GM21576 (cell line): ENCODE measurements at regions not wholly inside any gene's neighbourhood (a gene's known extent, or its start where the extent isn't known, plus 50 kb on each side); places are given as distances from the start of the nearest gene placed in this dataset.

Experiments used
- ATAC-seq: cut with Tn5 transposase; IDR thresholded peaks from one replicate; pipeline ENCODE4 v1.9.1; 2021; ENCODE audit warnings: mild to moderate bottlenecking, moderate library complexity; ENCODE audit not compliant: unreplicated experiment

DNA sequence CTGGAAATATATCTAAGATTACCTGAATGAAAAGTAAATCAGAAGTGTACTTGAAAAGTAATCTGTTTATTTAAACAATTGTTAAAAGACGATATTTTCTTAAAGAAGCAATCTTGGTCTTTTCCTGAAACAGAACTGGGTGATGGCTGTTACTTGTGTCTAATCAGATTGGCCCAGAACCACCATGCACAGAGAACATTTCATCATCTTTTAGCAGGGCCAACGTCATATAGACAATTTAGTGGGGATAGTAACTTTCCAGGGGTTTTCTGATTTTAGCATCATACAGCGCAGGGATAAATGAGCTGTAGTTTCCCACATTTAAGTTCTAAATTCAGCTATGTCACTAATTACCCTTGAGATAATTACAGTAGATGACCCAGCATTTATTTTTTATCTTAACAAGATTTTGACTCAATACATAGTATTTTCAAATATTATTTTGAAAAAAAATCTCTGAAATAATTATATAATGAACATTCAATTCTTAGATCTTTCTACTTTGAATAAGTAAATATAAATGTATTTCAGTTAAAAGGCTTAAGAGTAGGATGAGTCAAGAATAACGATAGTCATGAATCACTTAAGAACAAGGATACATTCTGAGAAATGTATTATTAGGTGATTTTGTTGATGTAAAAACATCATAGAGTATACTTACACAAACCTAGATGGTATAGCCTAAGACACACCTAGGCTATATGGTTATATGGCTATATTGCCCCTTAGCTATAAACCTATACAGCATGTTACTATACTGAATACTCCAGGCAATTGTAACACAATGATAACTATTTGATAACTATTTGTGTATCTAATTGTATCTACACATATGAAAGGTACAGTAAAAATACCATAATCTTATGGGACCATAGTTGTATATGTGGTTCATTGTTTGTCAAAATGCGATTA is 103.8 kb upstream of the MME start:
- no peak for ATAC-seq

DNA sequence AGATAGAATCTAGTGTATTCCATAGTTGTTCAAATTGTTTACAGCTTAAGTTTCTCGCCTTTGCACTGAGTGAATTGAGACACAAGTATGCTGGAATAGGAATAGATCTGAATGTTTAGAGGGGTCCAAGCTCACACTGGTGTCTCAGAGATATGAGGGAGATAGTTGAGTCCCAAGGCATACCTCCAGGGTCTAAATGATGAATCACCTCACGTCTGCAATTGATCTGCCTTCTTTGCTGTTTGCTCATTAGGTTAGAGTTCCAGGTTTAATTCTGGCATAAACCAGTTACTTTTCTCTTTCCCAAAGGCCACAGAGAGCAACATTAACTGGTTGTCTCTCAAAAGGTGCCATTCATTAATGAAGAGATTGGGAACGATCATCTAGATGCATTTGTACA is 106.3 kb upstream of the MME start:
- no peak for ATAC-seq

DNA sequence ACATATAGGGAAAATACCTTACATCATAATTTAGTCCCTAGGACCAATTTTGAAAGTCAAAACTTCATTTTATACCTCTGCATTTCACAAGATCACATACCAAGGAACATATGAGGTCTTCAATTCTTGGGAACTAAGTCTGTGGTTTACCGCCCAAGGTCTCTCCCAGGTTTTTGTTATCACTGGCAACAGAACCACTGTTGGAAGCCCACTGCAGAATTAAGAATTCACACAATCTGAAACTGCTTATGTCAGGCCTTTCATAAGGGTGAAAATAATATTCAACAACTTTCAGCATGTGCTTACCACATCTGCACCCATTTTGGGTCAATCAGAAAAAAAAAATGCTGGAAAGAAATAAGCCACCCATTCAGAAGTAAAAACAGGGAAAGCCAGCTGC is 107.2 kb upstream of the MME start:
- ATAC-seq, result no peak

DNA sequence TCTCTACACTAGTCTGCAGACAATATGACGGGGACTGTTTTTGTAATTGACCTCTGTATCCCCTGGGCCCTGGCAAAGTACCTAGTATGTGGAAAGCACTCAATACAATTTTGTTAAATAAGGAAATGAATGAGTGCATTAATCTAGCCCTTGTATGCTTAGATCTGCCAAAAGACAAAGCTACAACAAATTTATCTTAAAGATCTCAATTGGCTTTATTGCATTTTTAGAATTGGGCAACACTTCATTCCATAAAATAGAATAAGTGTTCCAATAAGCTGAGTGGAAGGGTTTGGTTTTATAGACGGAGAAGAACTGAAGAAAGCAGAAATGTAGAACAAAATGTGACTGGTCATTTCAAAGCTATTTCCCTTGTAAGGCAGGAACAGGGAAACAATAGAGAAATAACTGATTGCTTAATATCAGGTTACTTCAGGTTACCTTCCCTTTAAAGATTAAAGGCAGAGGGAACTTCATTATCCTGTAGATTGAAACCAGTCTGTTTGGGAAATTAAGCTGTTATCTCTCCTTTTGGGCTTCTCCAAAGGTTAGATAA is 108.3 kb upstream of the MME start:
- ATAC-seq, result no peak

DNA sequence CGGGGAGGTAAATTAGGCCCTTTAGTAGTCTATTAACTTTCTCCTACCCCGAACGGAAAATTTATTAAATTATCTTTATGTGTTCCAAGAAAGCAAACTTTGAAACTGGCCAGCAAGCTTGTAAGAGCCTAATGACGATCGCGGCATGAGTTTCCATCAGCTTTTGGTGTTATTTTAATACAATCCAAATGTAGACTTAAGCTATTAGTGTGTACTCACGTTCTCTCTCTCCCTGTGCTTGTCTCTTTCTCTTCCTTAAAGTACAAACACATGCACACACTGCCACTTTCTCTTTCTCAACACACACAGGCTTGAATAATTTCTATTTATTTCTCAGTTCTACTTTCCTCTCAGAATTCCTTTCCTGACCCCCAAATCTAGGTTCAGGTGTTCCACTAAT is 108.8 kb upstream of the MME start:
- ATAC-seq, result no peak

DNA sequence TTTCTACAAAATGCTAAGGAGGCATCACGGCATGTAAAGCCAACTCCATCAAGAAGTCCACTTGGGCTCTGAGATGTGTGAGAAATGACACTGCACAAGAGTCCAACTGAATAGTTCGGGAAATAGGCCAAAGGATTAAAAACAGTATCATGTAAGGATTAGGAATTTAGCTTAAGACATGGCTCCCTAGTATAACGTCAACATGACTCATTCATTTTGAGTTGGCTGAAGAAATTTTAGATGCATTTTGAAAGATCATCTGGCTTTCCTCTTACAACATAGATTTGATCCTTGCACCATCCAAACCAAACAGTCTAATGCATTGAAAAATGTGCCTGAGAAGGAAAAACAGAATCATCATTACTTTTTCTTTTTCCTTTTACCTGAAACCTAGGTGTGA is 109.3 kb upstream of the MME start:
- ATAC-seq, result no peak

DNA sequence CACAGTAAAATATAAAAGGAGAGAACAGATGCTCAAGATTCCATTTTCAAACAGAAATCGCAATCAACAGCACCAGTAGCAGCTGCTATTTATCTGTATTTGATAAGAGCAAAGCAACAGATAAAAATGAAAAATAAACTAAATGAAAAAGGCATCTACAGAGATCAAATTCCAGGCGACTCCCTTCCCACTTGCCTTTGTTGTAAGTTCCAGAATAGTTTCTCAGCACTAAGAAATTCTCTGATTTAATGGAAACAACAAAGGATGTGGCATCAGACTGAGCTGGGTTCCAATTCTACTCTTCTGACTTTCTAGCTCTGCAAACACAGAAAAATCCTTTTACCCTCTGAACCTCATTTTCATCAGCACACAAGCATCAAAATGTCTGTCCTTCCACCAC is 110.8 kb upstream of the MME start:
- no peak for ATAC-seq

DNA sequence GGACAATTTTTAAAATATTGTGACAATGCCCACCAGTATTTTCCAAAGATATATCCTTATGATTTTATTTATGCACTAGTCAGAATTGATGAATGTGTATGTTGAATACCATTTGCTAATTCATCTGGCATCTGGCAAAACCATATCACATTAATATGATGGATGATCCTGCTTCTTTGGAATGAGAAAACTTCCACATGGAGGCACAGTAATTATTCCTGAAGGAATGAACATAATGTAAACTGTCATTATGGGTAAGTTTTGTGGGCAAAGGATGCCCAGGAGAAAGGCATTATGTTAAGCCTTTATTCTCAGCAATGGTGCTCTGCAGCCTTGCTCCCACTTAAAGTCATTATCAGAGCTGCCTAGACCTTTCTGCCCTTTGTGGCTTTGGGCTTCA is 113.0 kb upstream of the MME start:
- no peak for ATAC-seq

DNA sequence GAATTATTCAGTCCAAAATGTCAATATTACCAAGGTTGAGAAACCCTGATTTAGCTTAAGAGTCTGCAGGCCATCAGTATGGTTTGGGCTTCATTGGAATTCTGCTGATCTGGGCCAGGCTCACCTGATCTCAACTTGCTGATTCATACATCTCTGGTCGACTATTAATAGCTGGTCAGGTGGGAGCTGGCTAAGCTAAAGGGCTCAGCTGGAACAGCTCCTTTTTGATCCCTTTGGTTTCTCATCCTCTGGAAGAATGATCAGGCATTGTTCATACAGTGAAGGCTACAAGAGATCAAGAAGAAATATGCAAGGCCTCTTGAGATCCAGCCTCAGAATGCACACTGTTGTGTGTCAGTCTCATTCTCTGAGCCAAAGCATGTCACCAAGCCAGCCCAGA is 123.3 kb upstream of the MME start:
- ATAC-seq, result no peak

DNA sequence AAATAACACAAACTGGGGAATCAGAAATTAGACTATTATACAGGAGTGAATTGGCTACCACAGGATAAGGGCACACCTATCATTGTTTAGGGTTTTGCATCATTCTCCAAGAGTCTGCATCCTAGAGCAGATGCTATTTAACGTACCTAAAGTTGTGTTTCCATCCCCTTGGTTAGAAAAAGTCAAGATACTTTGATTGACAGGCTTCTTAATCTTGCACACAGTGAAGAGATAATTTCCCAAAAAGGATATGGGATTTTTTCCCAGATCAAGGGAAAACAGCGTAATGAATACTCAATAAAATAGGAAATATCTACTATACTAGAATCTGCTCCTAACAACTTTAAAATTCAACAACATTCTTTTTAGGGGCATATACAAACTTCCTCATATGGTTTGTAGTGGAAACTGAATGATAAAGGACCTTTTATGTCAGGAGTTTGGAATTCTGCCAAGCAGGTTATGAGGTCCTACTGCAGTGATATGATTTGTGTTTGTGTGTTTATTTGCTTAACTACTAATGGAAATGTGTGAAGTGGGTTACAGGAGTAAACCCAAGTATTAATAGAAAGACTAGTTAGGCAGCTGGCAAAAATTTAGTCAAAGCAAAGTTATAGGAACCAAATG is 124.1 kb upstream of the MME start:
- ATAC-seq, result no peak

DNA sequence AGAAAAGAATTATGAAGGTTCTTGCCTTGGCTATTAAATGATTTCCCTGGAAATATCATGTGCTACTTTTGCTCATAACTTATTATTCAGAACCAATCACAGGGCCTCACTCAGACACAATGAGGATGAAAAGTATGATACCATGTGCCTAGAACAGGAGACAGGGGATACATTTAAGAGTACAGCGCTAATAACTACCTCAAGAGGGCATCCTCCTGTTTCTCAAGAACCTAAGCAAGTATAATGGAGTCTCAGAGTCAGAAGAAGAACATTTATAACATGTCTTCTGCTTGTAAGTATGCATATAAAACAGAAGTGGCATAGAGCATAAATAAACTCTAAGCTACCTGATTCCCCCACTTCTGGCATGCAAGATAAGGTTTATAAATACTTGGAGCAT is 125.4 kb upstream of the MME start:
- ATAC-seq, result no peak

DNA sequence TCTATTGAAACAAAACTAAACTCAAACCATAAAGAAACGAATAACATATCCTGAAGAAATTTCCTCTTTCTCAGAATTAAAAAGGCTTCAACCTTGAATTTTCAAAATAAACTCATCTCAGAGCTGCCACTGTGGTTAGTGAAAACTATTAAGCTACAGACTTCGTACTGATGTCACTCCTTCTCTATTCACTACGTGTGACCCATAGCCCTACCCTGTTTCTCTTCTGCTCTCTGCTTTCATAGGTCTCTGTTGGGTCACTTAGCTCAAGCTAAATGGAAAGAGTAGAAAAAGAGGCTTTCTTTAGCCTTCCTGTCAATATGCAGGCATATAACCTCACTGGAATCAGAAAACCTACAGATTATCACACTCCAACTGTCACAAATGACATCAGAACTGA is 126.6 kb upstream of the MME start:
- no peak for ATAC-seq

DNA sequence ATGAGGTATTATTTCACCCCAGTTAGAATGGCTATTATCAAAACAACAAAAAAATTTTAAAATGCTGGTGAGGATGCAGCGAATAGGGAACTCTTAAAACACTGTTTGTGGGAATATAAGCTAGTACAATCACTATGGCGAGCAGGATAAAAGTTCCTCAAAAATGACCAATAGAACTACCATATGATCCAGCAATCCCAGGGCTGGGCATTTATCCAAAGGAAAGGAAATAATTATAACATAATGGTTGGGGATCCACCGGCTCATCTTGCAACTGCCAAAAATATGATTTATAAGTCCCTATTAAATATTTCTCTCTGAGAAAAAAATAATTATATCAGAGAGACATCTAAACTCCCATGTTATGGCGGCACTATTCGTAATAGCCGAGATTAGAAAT is 127.6 kb upstream of the MME start:
- no peak for ATAC-seq

DNA sequence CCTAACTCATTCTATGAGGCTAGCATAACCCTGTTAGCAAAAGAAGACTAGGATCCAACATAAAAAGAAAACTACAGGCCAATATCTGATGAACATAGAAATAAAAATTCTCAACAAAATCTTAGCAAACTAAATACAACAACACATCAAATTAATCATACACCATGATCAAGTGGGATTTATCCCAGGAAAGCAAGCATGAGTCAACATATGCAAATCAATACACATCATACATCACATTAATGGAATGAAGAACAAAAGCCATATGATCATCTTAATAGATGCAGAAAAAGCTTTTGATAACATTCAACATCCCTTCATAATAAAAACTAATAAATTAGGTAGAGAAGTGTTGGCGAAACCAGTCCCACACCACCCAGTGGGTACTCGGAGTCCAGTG is 136.1 kb upstream of the MME start:
- no peak for ATAC-seq

DNA sequence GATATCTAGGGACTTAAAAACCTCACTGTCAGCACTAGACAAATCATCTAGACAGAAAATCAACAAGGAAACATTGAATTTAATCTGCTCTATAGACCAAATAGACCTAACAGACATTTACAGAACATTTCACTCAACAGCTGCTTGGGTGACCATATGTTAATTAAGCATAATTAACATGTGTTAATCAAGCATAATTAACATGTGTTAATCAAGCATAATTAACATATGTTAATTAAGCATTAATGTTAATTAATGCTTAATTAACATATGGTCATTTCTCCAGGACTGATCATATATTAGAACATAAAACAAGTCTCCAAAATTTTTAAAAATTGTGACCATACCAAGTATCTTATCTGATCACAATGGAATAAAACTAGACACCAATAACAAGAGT is 137.3 kb upstream of the MME start:
- ATAC-seq, result no peak

DNA sequence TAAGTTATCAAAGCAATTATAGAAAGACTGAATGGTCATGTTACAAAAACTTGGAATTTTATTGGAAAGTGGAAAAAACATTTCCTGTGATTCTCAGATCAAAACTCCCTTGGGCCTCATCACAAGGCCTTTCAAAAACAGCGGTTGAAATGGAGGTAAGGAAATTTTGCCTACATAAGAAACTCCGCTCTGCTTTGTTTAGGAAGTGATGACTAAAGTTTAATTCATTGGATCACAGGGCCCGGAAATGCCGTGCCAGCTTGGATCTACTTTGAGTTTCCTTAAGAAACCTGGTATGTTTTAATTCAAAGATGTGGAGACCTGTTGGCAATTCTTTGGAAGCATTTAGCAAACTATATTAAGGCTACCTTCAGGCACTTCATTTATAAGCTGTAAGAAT is 143.9 kb upstream of the MME start:
- ATAC-seq, result no peak

DNA sequence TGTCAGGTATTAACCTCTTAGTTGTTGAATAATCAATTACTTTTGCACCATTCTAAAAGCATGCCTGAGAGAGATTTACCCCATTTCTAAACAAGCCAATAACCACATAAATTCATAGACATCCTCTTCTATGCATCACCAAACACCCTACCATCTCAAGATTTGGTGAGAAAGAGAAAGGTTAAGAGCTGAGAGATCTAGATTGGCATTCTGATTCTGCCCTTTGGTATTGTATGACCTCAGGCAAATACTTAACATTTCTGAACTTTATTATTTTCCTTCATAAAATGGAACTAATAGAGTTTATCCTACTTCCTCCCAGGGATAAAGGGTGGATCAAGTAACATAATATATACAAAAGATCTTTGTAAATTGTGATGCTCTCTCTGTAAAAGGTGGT is 146.5 kb upstream of the MME start:
- no peak for ATAC-seq

DNA sequence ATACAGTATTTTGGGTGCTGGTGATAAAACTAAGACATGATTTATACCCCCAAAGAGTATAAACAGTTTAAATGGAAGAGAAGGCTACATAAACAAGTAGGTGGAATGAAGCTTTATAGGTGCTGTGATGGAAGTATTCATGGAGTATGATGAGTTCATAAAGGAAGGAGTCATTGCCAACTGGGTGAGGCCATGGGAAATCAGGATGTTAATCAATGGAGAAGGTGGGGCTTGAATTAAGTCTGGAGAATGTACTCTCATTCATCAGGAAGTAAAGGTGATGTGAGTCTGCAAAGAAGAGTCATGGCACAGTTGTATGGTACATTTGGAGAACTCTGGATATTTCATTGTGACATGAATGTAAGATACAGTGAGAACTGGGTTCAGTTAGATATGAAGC is 147.5 kb upstream of the MME start:
- ATAC-seq, result no peak

DNA sequence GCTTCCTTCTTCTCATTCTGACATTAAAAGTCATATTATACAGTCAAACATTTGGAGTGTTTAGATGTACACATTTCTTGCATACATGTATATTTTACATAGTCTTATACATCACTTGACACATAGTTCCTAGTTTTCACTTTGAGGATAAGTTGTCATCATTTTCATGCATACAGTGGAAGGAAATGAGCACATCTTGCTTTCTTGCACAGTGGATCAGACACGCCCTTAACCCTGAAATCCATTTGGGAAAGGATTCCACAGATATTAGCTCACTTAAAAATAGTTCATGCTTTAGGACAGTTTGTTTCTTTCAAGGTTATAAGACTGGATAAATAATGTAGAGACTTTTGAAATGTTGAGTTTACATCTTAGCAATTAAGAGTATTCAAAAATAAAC is 148.6 kb upstream of the MME start:
- no peak for ATAC-seq

DNA sequence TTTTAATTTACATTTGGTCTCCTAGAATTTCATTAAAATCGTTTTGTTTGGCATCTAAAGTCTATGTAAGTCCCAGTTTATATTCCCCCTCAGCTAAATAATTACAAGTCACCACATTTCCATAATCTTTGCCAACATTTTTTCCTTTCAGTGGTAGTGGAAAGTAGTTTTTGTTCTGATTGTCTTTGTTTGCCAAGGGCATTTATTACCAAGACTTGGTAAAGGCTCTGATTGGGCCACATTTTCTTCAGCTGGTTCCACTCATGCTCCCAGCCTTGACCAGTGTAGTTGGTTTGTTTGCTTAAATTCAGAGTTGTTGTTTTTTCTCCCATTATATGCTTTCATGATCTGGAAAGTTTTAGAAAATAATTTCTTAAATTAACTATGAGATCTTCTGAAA is 153.4 kb upstream of the MME start:
- no peak for ATAC-seq

DNA sequence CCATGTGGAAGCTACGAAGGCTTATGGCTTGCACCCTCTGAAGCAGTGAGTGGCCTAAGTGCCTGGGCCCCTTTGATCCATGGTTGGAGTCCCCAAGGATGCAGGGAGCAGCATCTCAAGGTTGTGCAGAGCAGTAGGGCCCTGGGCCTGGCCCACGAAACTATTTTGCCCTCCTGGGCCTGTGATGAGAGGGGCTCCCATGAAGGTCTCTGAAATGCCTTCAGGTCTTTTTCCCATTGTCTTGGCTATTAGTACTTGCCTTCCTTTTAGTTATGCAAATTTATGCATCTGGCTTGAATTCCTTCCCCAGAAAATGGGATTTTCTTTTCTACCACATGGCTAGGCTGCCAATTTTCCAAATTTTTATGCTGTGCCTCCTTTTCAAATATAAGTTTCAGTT is 158.8 kb upstream of the MME start:
- ATAC-seq, result no peak

DNA sequence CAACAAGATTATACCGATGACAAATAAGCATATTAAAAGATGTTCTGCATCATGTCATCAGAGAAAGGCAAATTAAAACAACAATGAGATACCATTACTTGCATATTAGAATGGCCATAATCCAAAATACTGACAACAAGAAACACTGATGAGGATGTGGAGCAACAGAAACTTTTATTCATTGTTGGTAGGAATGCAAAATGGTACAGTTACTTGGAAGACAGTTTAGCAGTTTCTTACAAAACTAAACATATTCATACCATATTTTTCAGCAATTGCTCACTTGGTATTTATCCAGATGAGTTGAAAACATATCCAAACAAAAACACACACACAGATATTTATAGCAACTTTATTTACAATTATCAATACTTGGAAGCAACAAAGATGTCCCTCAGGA is 160.9 kb upstream of the MME start:
- ATAC-seq, result no peak
